ENCODE measurements at regions not wholly inside any gene's neighbourhood (a gene's known extent, or its start where the extent isn't known, plus 50 kb on each side); places are given as distances from the start of the nearest gene placed in this dataset.
A peak's percentile ranks its signal among the peaks of the same experiment; 100 is the strongest.

- Histone ChIP-seq H2AFZ (ENCODE audit: low read length) (no peak overlapping the region), H3K4me2 (ENCODE audit: low read length) (peak overlapping the region; percentile 23; the same call in 1 of the 2 replicates), H4K20me1 (ENCODE audit: low read length) (no peaks in the 10 kb centered on the region), H3K9me3 (ENCODE audit: low read length) (no peaks in the 10 kb centered on the region), H3K27me3 (ENCODE audit: low read length) (peaks cover 20% of the 10 kb centered on the region), H3K4me3 (ENCODE audit: low read length) (no peak overlapping the region), H3K4me1 (ENCODE audit: insufficient read depth, low read length) (no peaks in the 10 kb centered on the region), H3K27ac (ENCODE audit: low read length) (no peak overlapping the region), H3K36me3 (ENCODE audit: low read depth, low read length) (no peaks in the 10 kb centered on the region), H3K9ac (ENCODE audit: low read length) (no peak overlapping the region), H3F3A (ENCODE audit: low read length, unreplicated experiment) (no peaks in the 10 kb centered on the region), H3K9me2 (replicated peaks; ENCODE audit: low read length) (no peaks in the 10 kb centered on the region), H3K79me2 (ENCODE audit: low read length) (no peaks in the 10 kb centered on the region)
- TF ChIP-seq CTCF (conservative IDR thresholded peaks at IDR 0.05; ENCODE audit: low read depth, low read length) (no peak), EZH2phosphoT487 (IDR thresholded peaks at IDR 0.05; ENCODE audit: borderline replicate concordance, low read length) (no peak), EZH2 (IDR thresholded peaks at IDR 0.05; ENCODE audit: low read length, unreplicated experiment) (no peak)
- BruUV-seq (replicated peaks), result no TSS peak
- intact Hi-C loops (cut with micrococcal nuclease), result no loop called here
- POLR2A ChIA-PET (ENCODE audit: unreplicated experiment), result no interaction called here
- ATAC-seq, result no peak
- CTCF ChIA-PET, result no interaction called here
- peak; percentile 45 for DNase-seq
Observed at GRCh38 chr2:84234103-84234502, 225.0 kb downstream of the SUCLG1 start.

- CTCF ChIA-PET, result no interaction called here
- TF ChIP-seq CTCF (conservative IDR thresholded peaks at IDR 0.05; ENCODE audit: low read depth, low read length), result no peak
- no peak for TF ChIP-seq EZH2 (IDR thresholded peaks at IDR 0.05; ENCODE audit: low read length, unreplicated experiment)
- TF ChIP-seq EZH2phosphoT487 (IDR thresholded peaks at IDR 0.05; ENCODE audit: borderline replicate concordance, low read length), result no peak
- Histone ChIP-seq H3K27ac (ENCODE audit: low read length) (no peak overlapping the region), H3K4me3 (ENCODE audit: low read length) (no peak overlapping the region), H3K9me2 (replicated peaks; ENCODE audit: low read length) (no peaks in the 10 kb centered on the region), H3K9me3 (ENCODE audit: low read length) (no peaks in the 10 kb centered on the region), H3K27me3 (ENCODE audit: low read length) (peaks cover 7% of the 10 kb centered on the region), H3K9ac (ENCODE audit: low read length) (no peak overlapping the region), H3K36me3 (ENCODE audit: low read depth, low read length) (no peaks in the 10 kb centered on the region), H2AFZ (ENCODE audit: low read length) (no peak overlapping the region), H3K4me2 (ENCODE audit: low read length) (no peak overlapping the region), H3K4me1 (ENCODE audit: insufficient read depth, low read length) (no peaks in the 10 kb centered on the region), H3F3A (ENCODE audit: low read length, unreplicated experiment) (no peaks in the 10 kb centered on the region), H4K20me1 (ENCODE audit: low read length) (no peaks in the 10 kb centered on the region), H3K79me2 (ENCODE audit: low read length) (no peaks in the 10 kb centered on the region)
- intact Hi-C loops (cut with micrococcal nuclease), result no loop called here
- POLR2A ChIA-PET (ENCODE audit: unreplicated experiment), result no interaction called here
- no TSS peak for BruUV-seq (replicated peaks)
- DNase-seq (no peak), ATAC-seq (no peak)
Observed at GRCh38 chr2:84231478-84231877, 227.6 kb downstream of the SUCLG1 start.

GRCh38 chr2:84224121-84224520, 235.0 kb downstream of the SUCLG1 start:
- ChIA-PET CTCF (no interaction called here), POLR2A (ENCODE audit: unreplicated experiment) (interaction anchor here (0.7 kb wide), 1 partner anchor 28 kb away, joined by 4 read pairs; no protein-coding TSS in a partner anchor)
- H3K4me1 ChIP-seq (ENCODE audit: insufficient read depth, low read length), result no peaks in the 10 kb centered on the region
- H2AFZ ChIP-seq (ENCODE audit: low read length), result no peak overlapping the region
- no TSS peak for BruUV-seq (replicated peaks)
- H3K79me2 ChIP-seq (ENCODE audit: low read length), result no peaks in the 10 kb centered on the region
- TF ChIP-seq CTCF (conservative IDR thresholded peaks at IDR 0.05; ENCODE audit: low read depth, low read length), result no peak
- no peak for TF ChIP-seq EZH2 (IDR thresholded peaks at IDR 0.05; ENCODE audit: low read length, unreplicated experiment)
- TF ChIP-seq EZH2phosphoT487 (IDR thresholded peaks at IDR 0.05; ENCODE audit: borderline replicate concordance, low read length), result no peak
- H3K9me2 ChIP-seq (replicated peaks; ENCODE audit: low read length), result no peaks in the 10 kb centered on the region
- H3K9ac ChIP-seq (ENCODE audit: low read length), result no peak overlapping the region
- H3K27ac ChIP-seq (ENCODE audit: low read length), result no peak overlapping the region
- no peaks in the 10 kb centered on the region for H3F3A ChIP-seq (ENCODE audit: low read length, unreplicated experiment)
- H3K9me3 ChIP-seq (ENCODE audit: low read length), result no peaks in the 10 kb centered on the region
- H3K27me3 ChIP-seq (ENCODE audit: low read length), result no peaks in the 10 kb centered on the region
- H4K20me1 ChIP-seq (ENCODE audit: low read length), result no peaks in the 10 kb centered on the region
- no peak overlapping the region for H3K4me3 ChIP-seq (ENCODE audit: low read length)
- ATAC-seq (no peak), DNase-seq (no peak)
- H3K4me2 ChIP-seq (ENCODE audit: low read length), result no peak overlapping the region
- intact Hi-C loops (cut with micrococcal nuclease), result no loop called here
- no peaks in the 10 kb centered on the region for H3K36me3 ChIP-seq (ENCODE audit: low read depth, low read length)
